ENCODE measurements at regions not wholly inside any gene's neighbourhood (a gene's known extent, or its start where the extent isn't known, plus 50 kb on each side); places are given as distances from the start of the nearest gene placed in this dataset.

- Histone ChIP-seq H3K9me3 (no peaks in the 10 kb centered on the region), H3K27ac (no peak overlapping the region), H3K4me1 (peaks cover 0 to 9% (median 0%) of the 10 kb centered on the region in 4 donors), H3K27me3 (no peaks in the 10 kb centered on the region), H3K36me3 (no peaks in the 10 kb centered on the region), H3K4me3 (no peak overlapping the region)
- in situ Hi-C loops (cut with MboI; ENCODE audit: low pct_ligation_motif_present in 1 of 4, low pct_unique_long_range_greater_than_20kb in 1 of 4, low sequenced_read_pairs in 3 of 4), result no loop called here
- intact Hi-C loops (cut with DNase I; ENCODE audit: low total_unique reads), result no loop called here
- no peak for DNase-seq
- 45 to 73% methylated on average over 1 of the region's 1 CpG for WGBS, 2 donors (ENCODE audit: low coverage in 1 of 2)
- TF ChIP-seq POLR2AphosphoS5 (IDR thresholded peaks at IDR 0.05) (no peak), EP300 (IDR thresholded peaks at IDR 0.05; ENCODE audit: low read depth) (no peak), CTCF (IDR thresholded peaks at IDR 0.05) (no peak), POLR2A (IDR thresholded peaks at IDR 0.05) (no peak)
Observed at GRCh38 chr12:18151036-18151435, 61.0 kb upstream of the RERGL start.

- WGBS, 2 donors (ENCODE audit: low coverage in 1 of 2), result 70 to 79% methylated on average over 2 of the region's 2 CpGs
- H3K4me1 ChIP-seq, result peaks cover 0 to 13% (median 0%) of the 10 kb centered on the region in 4 donors
- H3K9me3 ChIP-seq, result no peaks in the 10 kb centered on the region
- H3K4me3 ChIP-seq, result no peak overlapping the region
- no peak overlapping the region for H3K27ac ChIP-seq
- intact Hi-C loops (cut with DNase I; ENCODE audit: low total_unique reads), result no loop called here
- in situ Hi-C loops (cut with MboI; ENCODE audit: low pct_ligation_motif_present in 1 of 4, low pct_unique_long_range_greater_than_20kb in 1 of 4, low sequenced_read_pairs in 3 of 4), result loop anchor here in 1 of 4 donors (25.0 kb wide), 1 partner anchor 1038 kb away; no protein-coding TSS in a partner anchor
- TF ChIP-seq POLR2AphosphoS5 (IDR thresholded peaks at IDR 0.05) (no peak), CTCF (IDR thresholded peaks at IDR 0.05) (no peak), POLR2A (IDR thresholded peaks at IDR 0.05) (no peak), EP300 (IDR thresholded peaks at IDR 0.05; ENCODE audit: low read depth) (no peak)
- H3K27me3 ChIP-seq, result no peaks in the 10 kb centered on the region
- no peak for DNase-seq
- no peaks in the 10 kb centered on the region for H3K36me3 ChIP-seq
Observed at GRCh38 chr12:18148961-18149360, 59.0 kb upstream of the RERGL start.

- H3K27ac ChIP-seq, result no peak overlapping the region
- H3K9me3 ChIP-seq, result no peaks in the 10 kb centered on the region
- in situ Hi-C loops (cut with MboI; ENCODE audit: low pct_ligation_motif_present in 1 of 4, low pct_unique_long_range_greater_than_20kb in 1 of 4, low sequenced_read_pairs in 3 of 4) (loop anchor here in 1 of 4 donors (25.0 kb wide), 1 partner anchor 1041 kb away; no protein-coding TSS in a partner anchor), intact Hi-C loops (cut with DNase I; ENCODE audit: low total_unique reads) (no loop called here)
- TF ChIP-seq EP300 (IDR thresholded peaks at IDR 0.05; ENCODE audit: low read depth) (no peak), POLR2AphosphoS5 (IDR thresholded peaks at IDR 0.05) (no peak), CTCF (IDR thresholded peaks at IDR 0.05) (no peak), POLR2A (IDR thresholded peaks at IDR 0.05) (no peak)
- no peak overlapping the region for H3K4me3 ChIP-seq
- no peaks in the 10 kb centered on the region for H3K36me3 ChIP-seq
- no peak for DNase-seq
- no peaks in the 10 kb centered on the region for H3K27me3 ChIP-seq
- WGBS, 2 donors (ENCODE audit: low coverage in 1 of 2), result 19 to 23% methylated on average over 3 of the region's 3 CpGs
- peaks cover 0 to 23% (median under 1%) of the 10 kb centered on the region in 4 donors for H3K4me1 ChIP-seq
Observed at GRCh38 chr12:18146363-18146762, 56.4 kb upstream of the RERGL start.

DNA sequence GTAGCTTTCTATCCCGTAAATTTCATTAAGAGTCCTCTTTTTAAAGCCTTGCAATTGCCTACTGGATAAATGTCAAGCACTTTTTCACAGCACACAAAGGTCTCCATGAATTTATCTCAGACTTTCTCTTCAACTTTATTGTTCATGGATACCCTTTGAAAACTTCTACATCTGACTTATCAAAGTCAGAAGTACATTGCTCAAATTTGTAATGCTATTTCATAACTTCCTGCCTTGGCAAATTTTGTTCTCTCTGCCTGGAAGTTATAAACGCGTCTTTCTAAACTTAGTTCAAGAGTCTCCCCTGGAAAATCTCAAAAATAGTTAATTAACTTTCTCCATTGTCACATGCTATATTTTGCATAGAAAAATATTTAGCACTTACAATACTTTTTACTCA lies 55.9 kb upstream of the RERGL start:
- in situ Hi-C loops (cut with MboI; ENCODE audit: low pct_ligation_motif_present in 1 of 4, low pct_unique_long_range_greater_than_20kb in 1 of 4, low sequenced_read_pairs in 3 of 4) (loop anchor here in 1 of 4 donors (25.0 kb wide), 1 partner anchor 1041 kb away; no protein-coding TSS in a partner anchor), intact Hi-C loops (cut with DNase I; ENCODE audit: low total_unique reads) (no loop called here)
- H3K36me3 ChIP-seq, result no peaks in the 10 kb centered on the region
- H3K4me1 ChIP-seq, result peaks cover 0 to 28% (median 5%) of the 10 kb centered on the region in 4 donors
- H3K4me3 ChIP-seq, result no peak overlapping the region
- no peaks in the 10 kb centered on the region for H3K27me3 ChIP-seq
- H3K27ac ChIP-seq, result no peak overlapping the region
- H3K9me3 ChIP-seq, result no peaks in the 10 kb centered on the region
- 57 to 69% methylated on average over 3 of the region's 3 CpGs for WGBS, 2 donors (ENCODE audit: low coverage in 1 of 2)
- no peak for DNase-seq
- TF ChIP-seq POLR2AphosphoS5 (IDR thresholded peaks at IDR 0.05), result no peak
- no peak for TF ChIP-seq CTCF (IDR thresholded peaks at IDR 0.05)
- TF ChIP-seq POLR2A (IDR thresholded peaks at IDR 0.05), result no peak
- no peak for TF ChIP-seq EP300 (IDR thresholded peaks at IDR 0.05; ENCODE audit: low read depth)
